ENCODE measurements at regions not wholly inside any gene's neighbourhood (a gene's known extent, or its start where the extent isn't known, plus 50 kb on each side); places are given as distances from the start of the nearest gene placed in this dataset.

DNA sequence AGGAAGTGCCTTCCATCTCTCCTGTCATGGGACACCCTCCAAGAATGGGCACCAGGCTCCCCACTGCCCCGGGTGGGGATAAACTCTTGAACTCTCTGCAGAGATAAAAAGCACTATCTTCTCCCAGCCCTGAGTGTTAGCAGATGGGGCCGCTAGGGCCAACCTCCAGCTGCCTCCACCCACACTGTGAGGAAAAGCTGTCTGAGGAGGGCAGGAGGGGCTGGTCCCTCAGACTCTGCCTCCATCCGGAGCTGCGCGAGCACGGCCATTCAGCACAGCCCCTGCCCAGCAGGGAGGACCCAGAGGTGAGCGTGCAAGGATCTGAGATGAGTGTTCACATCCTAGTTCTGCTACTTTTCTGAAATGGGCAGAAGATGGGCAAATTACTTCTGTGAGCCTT, 51.8 kb upstream of the TRABD2B start:
- TF ChIP-seq, protein P1, sequence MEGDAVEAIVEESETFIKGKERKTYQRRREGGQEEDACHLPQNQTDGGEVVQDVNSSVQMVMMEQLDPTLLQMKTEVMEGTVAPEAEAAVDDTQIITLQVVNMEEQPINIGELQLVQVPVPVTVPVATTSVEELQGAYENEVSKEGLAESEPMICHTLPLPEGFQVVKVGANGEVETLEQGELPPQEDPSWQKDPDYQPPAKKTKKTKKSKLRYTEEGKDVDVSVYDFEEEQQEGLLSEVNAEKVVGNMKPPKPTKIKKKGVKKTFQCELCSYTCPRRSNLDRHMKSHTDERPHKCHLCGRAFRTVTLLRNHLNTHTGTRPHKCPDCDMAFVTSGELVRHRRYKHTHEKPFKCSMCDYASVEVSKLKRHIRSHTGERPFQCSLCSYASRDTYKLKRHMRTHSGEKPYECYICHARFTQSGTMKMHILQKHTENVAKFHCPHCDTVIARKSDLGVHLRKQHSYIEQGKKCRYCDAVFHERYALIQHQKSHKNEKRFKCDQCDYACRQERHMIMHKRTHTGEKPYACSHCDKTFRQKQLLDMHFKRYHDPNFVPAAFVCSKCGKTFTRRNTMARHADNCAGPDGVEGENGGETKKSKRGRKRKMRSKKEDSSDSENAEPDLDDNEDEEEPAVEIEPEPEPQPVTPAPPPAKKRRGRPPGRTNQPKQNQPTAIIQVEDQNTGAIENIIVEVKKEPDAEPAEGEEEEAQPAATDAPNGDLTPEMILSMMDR (conservative IDR thresholded peaks at IDR 0.05; ENCODE audit: low read depth, low read length) = no peak
- no peak for TF ChIP-seq EZH2 (IDR thresholded peaks at IDR 0.05; ENCODE audit: low read length, unreplicated experiment)
